ENCODE measurements at regions not wholly inside any gene's neighbourhood (a gene's known extent, or its start where the extent isn't known, plus 50 kb on each side); places are given as distances from the start of the nearest gene placed in this dataset.

GRCh38 chr10:108817584-108817983 lies 1105.7 kb downstream of the XPNPEP1 start:
- no peak for DNase-seq

DNA sequence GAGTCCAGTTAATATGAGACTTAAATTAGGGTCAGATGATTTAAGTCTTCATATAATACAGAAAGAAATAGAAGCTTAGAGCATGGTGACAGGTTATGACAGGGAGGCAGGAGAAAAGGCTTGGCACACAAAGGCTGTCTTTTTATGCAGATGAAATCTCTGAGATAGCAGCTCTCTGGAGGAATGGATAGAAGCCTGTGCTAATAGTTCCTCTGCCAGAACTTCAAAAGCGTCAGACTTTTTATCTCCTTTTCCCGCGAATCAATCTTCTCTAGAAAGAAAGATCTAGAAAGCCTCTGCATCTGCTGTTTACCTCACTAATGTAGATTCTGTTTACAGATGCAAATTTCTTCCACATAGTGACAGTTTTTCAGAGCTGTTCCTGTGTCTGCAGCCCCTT lies 1106.2 kb downstream of the XPNPEP1 start:
- no peak for DNase-seq

GRCh38 chr10:108812906-108813305 lies 1110.4 kb downstream of the XPNPEP1 start:
- no peak for DNase-seq

DNA sequence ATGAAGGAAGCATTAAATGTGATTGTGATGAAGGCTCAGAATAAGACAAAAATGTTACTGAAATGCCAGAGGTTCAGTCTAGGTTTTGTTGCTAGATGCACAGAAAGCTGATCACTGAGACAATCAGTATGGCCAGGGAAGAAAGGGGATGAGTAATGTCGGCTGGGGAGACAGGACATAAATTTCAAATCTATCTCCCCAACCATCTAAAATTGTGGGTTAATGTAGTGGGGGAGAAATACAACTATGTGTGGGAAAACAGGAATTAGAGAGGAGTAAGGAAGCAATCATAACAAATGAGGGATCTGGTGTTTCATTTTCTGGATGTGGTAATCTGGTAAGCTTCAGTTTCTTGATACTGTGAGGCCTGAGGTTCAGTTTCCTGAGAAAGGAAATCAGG lies 1111.0 kb downstream of the XPNPEP1 start:
- DNase-seq, result no peak

- DNase-seq, result no peak
These were observed 1115.1 kb downstream of the XPNPEP1 start for GRCh38 chr10:108808228-108808627.

GRCh38 chr10:108801775-108802517 lies 1121.4 kb downstream of the XPNPEP1 start:
- DNase-seq, result no peak

GRCh38 chr10:108801220-108801619 lies 1122.1 kb downstream of the XPNPEP1 start:
- no peak for DNase-seq

DNA sequence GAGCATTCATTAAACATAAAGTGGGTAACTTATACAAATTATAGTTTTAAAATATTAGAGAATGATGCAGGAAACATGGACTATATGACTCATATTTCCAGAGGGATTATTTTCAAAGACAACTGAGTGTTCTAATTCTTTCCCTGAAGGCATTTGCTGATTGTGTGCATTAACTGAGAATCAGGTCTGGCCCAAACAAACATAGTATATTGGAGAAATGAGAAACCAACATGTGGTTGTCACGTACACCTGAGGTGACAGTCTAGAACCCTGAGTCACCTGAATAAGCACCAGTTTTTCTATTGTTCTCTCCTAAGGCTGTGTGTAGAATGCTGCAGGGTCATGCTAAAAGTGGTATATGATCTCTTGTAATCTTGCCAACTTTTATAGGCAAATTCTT lies 1125.7 kb downstream of the XPNPEP1 start:
- DNase-seq, result no peak

DNA sequence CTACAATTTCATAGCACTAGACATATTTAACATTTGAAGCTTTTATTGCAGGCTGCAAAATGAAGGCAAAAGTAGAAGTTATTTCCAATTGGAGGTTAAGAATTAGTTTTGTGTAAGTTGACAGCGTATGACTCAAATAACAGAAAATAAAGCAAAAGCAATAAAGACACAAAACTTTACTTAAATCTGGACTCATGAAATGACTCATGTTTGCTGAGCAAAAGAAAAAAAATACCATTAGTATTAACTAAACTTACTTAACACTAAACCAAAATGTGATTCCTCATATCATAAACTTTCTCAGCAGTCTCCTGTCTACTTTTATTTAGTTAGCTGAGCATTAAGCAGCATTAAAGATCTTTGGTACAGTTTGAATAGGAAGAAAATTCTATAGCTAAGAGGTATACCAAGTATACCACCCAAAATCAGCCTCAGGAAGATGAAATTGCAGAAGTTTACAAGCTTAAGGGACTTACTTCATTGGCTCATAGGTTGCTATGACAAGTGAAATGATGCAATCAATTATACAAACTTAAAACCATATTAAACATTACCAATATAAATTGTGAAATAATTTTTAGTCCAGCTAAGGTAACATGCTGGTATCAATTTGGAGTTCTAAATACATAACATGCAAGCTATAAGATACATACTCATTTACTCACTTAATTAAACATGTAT lies 1131.4 kb downstream of the XPNPEP1 start:
- DNase-seq, result no peak

GRCh38 chr10:108791030-108791429 lies 1132.3 kb downstream of the XPNPEP1 start:
- no peak for DNase-seq

- DNase-seq, result no peak
These were observed 1133.4 kb downstream of the XPNPEP1 start for GRCh38 chr10:108789919-108790318.

DNA sequence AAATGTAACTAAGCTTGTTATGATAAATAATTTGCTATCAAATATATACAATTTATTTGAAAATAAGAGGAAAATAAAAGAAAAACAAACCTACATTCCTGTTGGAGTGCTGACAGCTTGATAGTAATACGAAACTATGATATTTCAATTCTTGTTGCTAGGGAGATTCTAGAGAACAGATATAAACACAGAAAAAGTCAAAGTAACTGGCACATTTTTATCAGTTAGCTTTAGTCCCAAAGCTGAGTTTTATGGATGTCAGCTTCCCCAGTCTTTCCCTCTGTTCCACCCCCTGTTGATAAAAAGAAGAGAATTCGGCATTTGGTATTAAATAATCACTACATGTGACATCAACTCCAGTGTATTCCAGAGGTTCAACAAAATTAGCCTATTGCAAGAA lies 1134.0 kb downstream of the XPNPEP1 start:
- no peak for DNase-seq

- no peak for DNase-seq
These were observed 1134.4 kb downstream of the XPNPEP1 start for GRCh38 chr10:108788891-108789290.

DNA sequence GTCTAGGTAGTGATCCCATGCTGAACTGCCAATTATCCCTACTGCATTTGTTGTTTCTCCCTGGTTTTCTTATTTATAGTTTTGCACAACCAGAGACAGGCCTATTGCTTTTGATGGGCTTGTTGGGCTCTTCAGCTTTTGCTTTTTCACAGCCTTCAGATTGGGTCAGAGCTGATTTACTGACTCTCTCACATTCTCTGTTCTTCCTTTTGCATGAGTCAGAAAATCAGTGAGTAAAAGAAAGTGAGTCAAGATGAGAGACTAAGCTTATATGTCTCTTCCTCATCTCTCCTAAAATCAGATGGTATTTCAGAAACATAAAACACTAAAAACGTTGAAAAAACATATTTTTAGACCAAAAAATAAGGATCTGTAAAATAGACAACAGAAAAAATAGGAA lies 1135.4 kb downstream of the XPNPEP1 start:
- DNase-seq, result no peak

GRCh38 chr10:108785011-108785410 lies 1138.3 kb downstream of the XPNPEP1 start:
- no peak for DNase-seq

- DNase-seq, result no peak
These were observed 1138.8 kb downstream of the XPNPEP1 start for GRCh38 chr10:108784534-108784933.

DNA sequence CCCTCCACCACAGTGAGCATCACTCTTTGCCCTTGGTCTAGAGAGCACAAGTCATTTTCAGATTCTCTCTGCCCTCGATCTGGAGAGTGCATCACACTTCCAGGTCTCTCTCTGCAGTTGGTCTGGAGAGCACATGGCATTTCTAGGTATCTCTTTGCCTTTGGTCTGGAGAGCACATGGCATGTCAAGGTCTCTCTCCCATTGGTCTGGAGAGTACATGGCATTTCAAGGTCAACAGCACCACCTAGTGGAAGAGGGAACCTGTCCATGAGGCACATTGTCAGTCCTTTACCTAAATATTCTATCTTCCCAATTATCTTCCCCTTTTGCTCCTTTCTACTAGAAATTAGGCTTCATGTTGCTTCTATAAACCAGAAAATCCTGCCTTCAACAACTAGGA lies 1139.4 kb downstream of the XPNPEP1 start:
- no peak for DNase-seq

DNA sequence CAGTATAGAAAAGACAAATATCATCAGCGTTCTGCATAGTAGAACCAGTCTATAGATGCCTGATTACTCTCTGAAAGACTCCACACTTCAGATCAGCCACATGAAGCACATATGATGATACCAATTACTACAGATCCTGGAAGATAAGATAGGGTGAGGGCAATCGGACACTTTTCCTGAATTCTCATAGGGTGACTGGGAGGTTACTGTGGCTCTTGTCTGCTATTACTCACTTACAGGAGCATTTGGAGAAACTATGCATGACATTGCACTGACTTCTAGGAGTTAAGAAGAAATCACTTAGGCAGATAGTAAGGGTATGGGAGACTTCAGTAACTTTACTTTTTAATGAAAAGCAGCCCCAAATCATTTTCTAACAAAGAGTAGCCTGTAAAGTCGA lies 1140.9 kb downstream of the XPNPEP1 start:
- DNase-seq, result no peak

- no peak for DNase-seq
These were observed 1143.8 kb downstream of the XPNPEP1 start for GRCh38 chr10:108779501-108779900.

DNA sequence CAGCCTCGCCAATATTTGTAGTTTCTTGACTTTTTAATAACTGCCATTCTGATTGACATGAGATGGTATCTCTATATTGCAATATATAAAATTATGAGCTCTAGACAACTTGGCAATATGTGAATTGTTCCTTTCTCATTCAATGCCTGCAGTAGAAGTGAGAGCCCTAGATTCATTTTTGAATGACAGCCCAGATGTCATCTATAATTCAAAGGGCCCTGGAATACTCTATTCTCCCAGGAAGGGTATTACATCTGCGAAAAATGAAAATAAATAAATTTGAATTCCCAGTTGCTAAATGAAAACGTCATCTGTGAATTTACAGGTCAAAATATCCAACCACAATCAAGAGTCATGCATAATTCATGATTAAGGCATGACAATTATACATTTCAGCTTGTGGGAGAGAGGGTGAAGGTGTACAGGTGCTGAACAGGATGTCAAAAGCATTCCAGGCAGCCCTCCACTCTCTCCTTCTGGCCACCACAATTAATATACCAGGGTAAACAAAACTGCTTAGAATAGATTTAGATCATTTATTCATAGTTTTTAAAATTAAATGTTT lies 1147.3 kb downstream of the XPNPEP1 start:
- no peak for DNase-seq

- no peak for DNase-seq
These were observed 1152.2 kb downstream of the XPNPEP1 start for GRCh38 chr10:108771106-108771505.

- DNase-seq, result no peak
These were observed 1157.5 kb downstream of the XPNPEP1 start for GRCh38 chr10:108765794-108766193.

DNA sequence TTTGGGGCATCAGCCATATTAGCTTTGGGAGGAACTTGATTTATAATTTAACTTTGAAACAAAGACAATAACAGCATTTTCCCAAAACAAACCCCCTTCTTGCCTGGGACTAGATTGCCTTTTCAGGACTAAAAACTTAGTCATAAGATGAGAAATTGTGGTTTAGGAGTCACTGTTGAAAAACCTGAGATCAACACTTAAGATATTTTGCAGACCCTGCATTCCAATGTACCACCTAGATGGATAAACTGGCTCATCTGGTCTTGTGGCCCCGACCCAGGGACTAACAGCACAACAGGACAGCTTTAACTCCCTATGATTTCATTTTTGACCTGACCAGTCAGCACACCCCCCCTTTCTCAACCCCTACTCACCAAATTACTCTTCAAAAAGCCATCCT lies 1165.4 kb downstream of the XPNPEP1 start:
- DNase-seq, result no peak

GRCh38 chr10:108755646-108756045 lies 1167.7 kb downstream of the XPNPEP1 start:
- no peak for DNase-seq
